Stimulated activated CD4-positive, alpha-beta T cell treated with anti-CD3 and anti-CD28 coated beads, Interleukin-4, amount 100 ng/mL, for 48 hours (primary cell): ENCODE measurements at regions not wholly inside any gene's neighbourhood (a gene's known extent, or its start where the extent isn't known, plus 50 kb on each side); places are given as distances from the start of the nearest gene placed in this dataset.

Source experiments
- DNase-seq, 2 donors: peaks; one replicate each; pipeline ENCODE4 v3.0.0-alpha.2; 2020; ENCODE audit warnings: low read depth in 2 of 2

- DNase-seq, result no peak
These were observed 259.7 kb upstream of the ZNF608 start for GRCh38 chr5:125006011-125006685.

GRCh38 chr5:125010356-125010755, 263.9 kb upstream of the ZNF608 start:
- DNase-seq, result no peak

- no peak for DNase-seq
These were observed 264.6 kb upstream of the ZNF608 start for GRCh38 chr5:125011014-125011413.

GRCh38 chr5:125011419-125011818, 265.0 kb upstream of the ZNF608 start:
- DNase-seq, result no peak

- DNase-seq, result no peak
These were observed 265.5 kb upstream of the ZNF608 start for GRCh38 chr5:125011947-125012346.

GRCh38 chr5:125012727-125013451, 266.4 kb upstream of the ZNF608 start:
- no peak for DNase-seq

- no peak for DNase-seq
These were observed 267.8 kb upstream of the ZNF608 start for GRCh38 chr5:125014202-125014601.

- no peak for DNase-seq
These were observed 271.4 kb upstream of the ZNF608 start for GRCh38 chr5:125017796-125018195.

- DNase-seq, result no peak
These were observed 277.2 kb upstream of the ZNF608 start for GRCh38 chr5:125023673-125024072.

GRCh38 chr5:125026867-125027731, 280.7 kb upstream of the ZNF608 start:
- DNase-seq, result no peak

GRCh38 chr5:125032286-125032685, 285.8 kb upstream of the ZNF608 start:
- no peak for DNase-seq

GRCh38 chr5:125033602-125034001, 287.2 kb upstream of the ZNF608 start:
- DNase-seq, result no peak

- no peak for DNase-seq
These were observed 287.9 kb upstream of the ZNF608 start for GRCh38 chr5:125034331-125034730.

GRCh38 chr5:125036494-125036893, 290.1 kb upstream of the ZNF608 start:
- no peak for DNase-seq

- DNase-seq, result no peak
These were observed 290.6 kb upstream of the ZNF608 start for GRCh38 chr5:125037020-125037419.

GRCh38 chr5:125037530-125037929, 291.1 kb upstream of the ZNF608 start:
- DNase-seq, result no peak

- DNase-seq, result no peak
These were observed 292.0 kb upstream of the ZNF608 start for GRCh38 chr5:125038477-125038876.

GRCh38 chr5:125041798-125042197, 295.4 kb upstream of the ZNF608 start:
- DNase-seq, result no peak

GRCh38 chr5:125042261-125042890, 295.9 kb upstream of the ZNF608 start:
- DNase-seq, result no peak

GRCh38 chr5:125043781-125044391, 297.4 kb upstream of the ZNF608 start:
- no peak for DNase-seq

- no peak for DNase-seq
These were observed 298.2 kb upstream of the ZNF608 start for GRCh38 chr5:125044491-125045282.
